H54 (cell line): ENCODE measurements at regions not wholly inside any gene's neighbourhood (a gene's known extent, or its start where the extent isn't known, plus 50 kb on each side); places are given as distances from the start of the nearest gene placed in this dataset.

Experiments used
- DNase-seq: peaks from one replicate; pipeline ENCODE4 v3.0.0; 2011; ENCODE audit warnings: low spot score, mixed read lengths; ENCODE audit not compliant: insufficient read length
- FAIRE-seq: peaks from 3 replicates; lab custom pipeline; 2011; peaks lifted over from hg19 to GRCh38; lab: Jason Lieb, UNC
- POLR2A ChIP-seq: IDR thresholded peaks from 2 replicates; pipeline ENCODE4 v1.6.1; 2011; ENCODE audit warnings: low read depth, mild to moderate bottlenecking, low read length

DNA sequence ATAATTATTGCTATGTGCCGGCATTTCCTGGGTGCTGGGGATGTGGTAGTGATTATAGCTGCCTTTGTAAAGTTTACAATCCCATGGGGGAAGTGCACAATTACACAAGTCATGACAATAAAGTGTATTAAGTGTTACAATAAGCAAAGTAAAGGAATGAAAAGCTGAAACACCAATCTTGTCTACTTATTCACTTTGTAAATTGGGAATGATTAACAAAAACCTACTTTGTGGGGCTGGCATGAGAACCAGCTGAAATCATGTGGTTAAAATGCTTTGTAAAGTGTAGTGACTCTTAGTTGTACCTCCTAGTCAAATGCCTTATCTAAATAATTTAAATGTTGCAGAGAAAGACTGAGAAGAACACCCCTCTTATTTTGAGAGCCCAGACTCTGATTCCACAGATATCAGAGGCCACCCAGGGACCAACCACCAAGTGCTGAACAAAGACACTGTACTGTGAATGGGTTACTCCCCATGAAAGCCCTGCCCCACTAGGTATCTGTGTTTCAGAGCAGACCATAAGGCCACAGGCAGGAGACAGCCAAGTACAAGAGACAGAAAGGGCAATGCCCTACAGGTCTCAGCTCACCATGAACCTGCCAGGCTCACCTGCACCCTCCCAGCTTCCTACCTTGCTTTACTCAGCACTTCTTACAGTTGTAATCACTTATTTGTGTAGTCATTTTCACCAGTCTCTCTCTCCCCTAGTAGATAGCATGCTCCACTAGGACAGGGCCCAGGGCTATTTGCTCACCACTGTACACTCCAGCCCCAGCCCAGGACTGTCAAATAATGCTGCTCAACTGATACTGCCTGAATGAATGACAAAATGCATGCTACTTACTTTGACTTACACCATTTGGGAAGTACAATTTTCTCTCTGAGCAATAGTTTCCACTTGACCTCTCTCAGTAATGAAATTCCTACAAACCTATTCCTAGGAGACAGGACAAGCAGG, 101.6 kb upstream of the APC start:
- DNase-seq (no peak), FAIRE-seq (no peak)
- TF ChIP-seq POLR2A: no peak

DNA sequence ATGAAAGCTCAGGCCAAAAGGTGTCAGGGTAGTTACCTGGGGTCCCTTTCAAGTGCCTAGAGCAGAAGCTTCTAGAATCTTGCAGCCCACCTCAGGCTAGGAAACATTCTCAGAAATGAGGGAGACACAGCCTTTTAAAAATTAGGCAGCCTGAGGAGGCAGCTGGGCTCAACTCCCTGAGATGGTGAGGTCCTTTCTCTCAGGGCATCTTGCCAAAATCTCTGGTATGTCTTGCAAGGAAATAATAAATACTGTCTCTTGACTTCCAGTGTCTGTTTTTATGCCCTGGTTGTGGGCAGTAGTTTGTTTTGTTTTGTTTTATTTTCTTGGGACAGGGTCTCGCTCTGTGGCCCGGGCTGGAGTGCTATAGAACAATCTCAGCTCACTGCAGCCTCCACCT, 100.9 kb upstream of the APC start:
- DNase-seq (no peak), FAIRE-seq (no peak)
- TF ChIP-seq POLR2A: no peak

DNA sequence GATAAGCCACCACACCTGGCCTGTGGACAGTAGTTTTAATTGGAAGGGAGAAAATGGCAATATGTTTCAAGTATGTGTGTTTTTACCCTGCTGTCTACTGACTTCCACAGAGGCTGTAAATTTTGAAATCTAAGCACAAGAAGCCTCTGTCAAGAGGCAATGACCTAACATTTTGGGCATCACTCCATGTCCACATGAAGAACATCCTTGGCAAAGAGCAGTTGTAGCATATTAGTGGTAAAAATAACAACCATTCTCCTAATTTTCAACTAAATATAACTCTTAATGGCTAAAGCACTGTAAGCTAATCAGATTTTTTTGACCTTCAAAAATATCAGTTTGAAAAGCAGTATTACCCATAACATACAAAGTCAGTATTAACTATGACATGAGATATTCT, 100.3 kb upstream of the APC start:
- no peak for TF ChIP-seq POLR2A
- FAIRE-seq (no peak), DNase-seq (no peak)

DNA sequence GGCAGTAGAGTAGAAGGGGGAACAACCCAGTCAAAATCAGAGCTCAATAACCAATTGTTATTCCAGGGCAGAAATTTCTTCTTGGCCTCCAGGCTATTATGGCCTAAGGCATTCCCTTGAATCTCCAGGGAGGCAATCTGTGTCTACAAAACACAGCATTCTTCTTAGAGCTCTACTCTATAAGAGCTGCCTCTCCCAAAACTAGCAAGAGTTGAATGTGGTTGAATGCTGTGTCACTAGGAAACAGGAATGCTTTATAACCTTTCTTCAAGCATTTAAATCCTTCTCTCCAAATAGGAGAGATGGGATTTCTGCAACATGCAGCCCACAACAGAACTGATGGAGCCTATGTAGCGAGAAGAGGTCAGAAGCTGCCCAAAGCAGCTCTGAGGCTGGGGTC, 97.1 kb upstream of the APC start:
- no peak for DNase-seq
- TF ChIP-seq POLR2A: no peak
- no peak for FAIRE-seq

DNA sequence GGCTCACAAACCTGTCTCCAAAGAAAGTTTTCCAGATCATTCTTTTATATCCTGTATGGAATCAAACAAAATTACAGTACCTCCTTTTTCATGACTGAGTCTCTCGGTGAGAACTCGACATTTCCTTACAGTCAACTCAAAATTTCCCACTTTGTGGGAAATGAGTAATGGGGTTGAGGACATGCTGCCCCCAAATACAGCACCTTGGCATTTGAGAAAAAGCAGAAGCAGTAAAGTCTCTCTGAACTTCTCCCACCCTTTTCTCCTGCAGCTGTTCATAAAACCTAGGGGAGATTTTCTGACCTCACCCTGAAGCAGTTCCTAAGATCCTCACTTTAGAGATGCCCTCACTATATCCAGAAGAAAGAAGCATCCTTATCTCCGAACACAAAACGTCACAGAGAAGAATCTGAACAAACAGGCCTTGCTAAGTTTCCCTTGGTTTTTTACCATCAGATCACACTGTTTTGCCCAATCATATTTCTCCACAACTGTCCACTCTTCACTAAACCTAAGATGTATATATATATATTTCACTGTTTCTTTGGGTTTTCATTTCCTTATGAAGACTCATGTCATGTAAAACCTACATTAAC, 96.1 kb upstream of the APC start:
- TF ChIP-seq POLR2A: no peak
- no peak for FAIRE-seq
- DNase-seq: no peak

DNA sequence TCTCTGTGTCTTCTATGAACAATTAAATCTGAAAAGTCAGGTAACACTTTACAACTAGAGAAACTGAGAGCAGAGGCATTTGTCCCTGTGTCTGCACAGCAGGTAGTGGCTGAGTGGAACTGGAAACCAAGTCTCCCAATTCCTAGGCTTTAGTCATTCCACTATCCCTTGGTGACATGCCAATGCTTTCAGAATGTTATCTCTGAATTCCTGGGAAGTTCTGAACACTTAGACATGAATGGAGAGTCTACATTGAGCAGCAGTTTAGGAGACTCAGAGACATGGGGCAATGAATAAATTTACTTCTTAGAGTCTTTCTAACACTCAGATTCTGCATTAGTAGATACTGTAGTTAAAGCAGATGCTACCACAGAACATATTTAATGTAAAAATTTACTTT, 94.8 kb upstream of the APC start:
- TF ChIP-seq POLR2A: no peak
- FAIRE-seq (no peak), DNase-seq (no peak)

DNA sequence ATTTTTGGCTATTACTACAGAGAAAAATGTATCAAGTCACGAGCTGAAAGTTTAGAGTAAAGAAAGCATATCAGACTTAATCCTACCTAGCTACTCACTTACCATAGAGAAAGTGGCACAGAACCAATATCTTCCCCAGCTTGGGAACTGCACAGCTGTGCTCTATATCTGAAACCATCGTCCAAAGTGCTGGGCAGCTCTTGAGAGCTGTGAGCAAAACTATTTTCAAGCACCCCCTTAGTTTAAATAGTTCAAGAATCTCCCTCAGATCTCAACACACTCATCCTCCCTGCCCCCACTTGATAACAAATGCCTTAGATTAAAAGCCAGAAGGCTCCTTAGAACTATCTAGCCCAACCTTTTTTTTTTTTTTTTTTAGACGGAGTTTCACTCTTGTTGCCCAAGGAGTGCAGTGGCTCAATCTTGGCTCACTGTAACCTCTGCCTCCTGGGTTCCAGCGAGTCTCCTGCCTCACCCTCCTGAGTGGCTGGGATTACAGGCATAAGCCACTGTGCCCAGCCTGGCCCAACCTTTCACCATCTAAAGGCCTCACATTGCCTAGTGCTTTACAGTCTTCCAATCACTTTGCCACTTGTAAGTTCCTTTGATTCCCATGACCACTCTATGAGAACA, 94.2 kb upstream of the APC start:
- DNase-seq (no peak), FAIRE-seq (no peak)
- TF ChIP-seq POLR2A: no peak

DNA sequence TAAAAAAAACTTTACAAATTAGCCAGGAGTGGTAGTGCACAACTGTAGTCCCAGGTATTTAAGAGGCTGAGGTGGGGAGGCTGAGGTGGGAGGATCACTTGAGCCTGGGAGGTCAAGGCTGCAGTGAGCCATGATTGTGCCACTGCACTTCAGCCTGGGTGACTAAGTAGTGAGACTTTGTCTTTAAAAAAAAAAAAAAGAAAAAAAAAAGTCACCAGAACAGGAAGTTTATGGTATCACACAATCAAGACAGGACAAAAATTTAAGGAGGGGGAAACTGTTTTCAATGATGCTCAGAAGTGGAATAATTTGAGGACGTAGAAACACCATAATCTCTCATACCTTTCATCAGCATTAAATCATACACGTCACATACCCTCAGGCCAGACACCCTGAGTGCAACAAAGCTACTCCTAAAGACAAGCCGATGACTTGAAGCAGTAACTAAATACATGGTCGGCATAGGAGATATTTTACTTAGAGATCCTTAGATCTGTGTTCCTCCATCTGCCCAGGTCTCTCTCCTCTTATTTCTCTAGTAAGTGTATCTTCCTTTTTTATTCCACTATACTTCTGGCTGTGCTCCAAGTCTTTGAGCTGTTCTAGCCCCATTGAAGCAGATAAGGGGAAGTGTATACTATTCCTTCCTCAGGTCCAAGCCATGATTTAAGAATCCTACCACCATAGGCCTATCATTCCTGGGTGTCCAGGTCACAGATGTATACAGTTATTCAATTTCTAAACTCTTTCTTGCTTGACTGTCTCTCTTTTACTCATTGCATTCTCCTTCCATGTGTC, 91.3 kb upstream of the APC start:
- no peak for TF ChIP-seq POLR2A
- no peak for DNase-seq
- FAIRE-seq: no peak

DNA sequence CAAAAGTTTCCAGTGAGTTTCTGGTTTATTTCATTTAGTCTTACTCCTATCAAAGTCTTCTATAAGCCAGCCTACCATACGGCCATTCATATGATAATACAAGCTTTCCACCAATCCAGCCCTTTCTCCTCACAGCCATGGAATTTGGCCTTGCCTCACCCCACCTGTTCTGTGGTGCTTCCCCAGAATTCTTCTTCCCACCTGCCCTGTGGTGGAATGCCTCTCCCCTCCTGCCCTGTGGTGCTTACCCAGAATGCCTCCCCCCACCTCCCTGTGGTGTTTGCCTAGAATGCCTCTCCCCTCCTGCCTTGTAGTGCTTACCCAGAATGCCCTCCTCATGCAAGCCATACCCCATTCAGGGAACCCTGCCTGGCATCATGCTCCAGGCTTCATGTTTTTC, 90.3 kb upstream of the APC start:
- no peak for TF ChIP-seq POLR2A
- DNase-seq: no peak
- no peak for FAIRE-seq

DNA sequence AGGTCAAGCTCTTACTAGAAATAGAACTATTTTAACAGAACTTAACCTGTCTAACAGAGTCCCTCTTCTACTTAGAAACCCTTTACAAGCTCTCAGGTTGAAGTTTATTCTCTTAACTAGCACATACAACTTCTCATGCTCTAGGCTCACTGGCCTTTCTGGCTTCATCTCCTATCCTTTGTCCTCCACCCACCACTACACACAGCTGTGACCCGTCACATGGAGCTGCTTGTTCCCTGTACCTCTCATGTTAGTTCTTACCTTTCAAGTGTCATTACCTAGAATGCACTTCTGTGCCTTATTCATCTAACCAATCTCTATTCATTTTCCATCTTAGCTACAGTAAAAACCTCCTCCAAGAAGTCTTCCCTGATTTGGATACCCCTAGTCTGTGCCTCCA, 89.4 kb upstream of the APC start:
- FAIRE-seq: no peak
- TF ChIP-seq POLR2A: no peak

DNA sequence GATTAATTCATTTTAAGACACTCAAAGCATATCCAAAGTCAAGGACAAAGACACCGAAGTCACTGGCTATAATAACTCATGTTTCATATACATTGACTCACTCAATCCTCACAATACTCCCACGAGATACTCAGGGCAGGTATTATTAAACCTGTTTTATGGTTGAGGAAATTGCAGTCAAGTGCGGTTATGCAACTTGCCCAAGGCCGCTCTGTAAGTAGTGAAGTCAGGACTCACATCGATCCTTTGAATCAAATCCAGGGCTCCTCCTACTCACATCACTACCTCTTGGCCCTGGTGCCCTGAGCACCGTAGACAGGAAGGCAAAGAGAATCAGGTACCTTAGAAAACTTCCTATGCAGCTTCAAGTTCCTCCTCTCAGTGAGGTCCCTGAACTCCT, 87.8 kb upstream of the APC start:
- no peak for FAIRE-seq
- TF ChIP-seq POLR2A: no peak
- DNase-seq: no peak

More for the DNA sequence above, 89.4 kb upstream of the APC start:
- no peak for DNase-seq

DNA sequence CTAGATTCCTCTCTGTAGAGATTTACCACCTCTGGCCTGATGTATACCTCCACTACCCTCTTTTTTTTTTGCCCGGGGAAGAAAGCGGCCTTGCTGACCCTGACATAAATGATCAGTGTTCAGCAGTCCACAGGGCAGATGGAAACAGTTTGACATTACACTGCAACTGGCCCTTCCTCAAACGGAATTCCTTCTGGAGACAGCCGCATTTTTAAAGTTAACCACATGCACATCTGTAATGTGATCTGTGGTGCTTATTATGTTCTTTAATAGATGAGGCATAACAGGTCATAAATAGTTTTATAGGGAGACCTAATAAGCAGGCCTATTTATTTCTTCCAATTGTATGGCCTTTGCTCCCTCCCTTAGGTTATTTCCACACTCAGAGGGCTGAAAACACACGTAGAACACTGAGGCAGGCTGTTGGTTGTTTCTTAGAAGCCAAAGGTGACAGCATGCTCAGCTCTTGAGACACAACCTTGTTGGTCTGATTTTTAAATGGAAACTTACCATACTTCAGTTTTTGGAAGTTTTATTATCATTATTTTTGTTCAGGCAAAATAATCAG, 84.0 kb upstream of the APC start:
- DNase-seq (no peak), FAIRE-seq (no peak)
- no peak for TF ChIP-seq POLR2A

DNA sequence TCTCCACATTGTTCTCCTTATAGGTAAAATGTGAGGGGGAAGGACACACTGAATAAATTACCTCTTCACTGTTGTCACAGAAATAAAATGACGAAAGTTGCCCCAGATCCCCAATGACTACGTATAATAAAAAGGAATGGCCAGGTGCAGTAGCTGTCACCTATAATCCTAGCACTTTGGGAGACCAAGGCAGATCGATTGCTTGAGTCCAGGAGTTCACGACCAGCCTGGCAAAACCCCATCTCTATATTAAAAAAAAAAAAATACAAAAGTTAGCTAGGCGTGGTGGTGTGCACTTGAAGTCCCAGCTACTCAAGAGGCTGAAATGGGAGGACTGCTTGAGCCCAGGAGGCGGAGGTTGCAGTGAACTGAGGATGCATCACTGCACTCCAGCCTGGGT, 82.2 kb upstream of the APC start:
- no peak for FAIRE-seq
- no peak for TF ChIP-seq POLR2A
- DNase-seq: no peak
